Endothelial cell (in vitro differentiated cells): ENCODE measurements at regions not wholly inside any gene's neighbourhood (a gene's known extent, or its start where the extent isn't known, plus 50 kb on each side); places are given as distances from the start of the nearest gene placed in this dataset.

Source experiments
- DNase-seq: peaks from one replicate; pipeline ENCODE4 v3.0.0; 2021; ENCODE audit warnings: low spot score
- H3K27ac Mint-ChIP-seq: one replicate; pipeline ENCODE4 v1.8.0; 2021; ENCODE audit warnings: mixed read lengths, inconsistent platforms; ENCODE audit not compliant: unreplicated experiment
- H3K27me3 Mint-ChIP-seq: one replicate; pipeline ENCODE4 v1.8.0; 2021; ENCODE audit warnings: mild to moderate bottlenecking, moderate library complexity, mixed read lengths, inconsistent platforms; ENCODE audit not compliant: unreplicated experiment
- H3K36me3 Mint-ChIP-seq: one replicate; pipeline ENCODE4 v1.8.0; 2021; ENCODE audit warnings: mild to moderate bottlenecking, low read depth, mixed read lengths, inconsistent platforms; ENCODE audit not compliant: unreplicated experiment
- H3K4me1 Mint-ChIP-seq: one replicate; pipeline ENCODE4 v1.8.0; 2021; ENCODE audit warnings: mild to moderate bottlenecking, mixed read lengths, inconsistent platforms; ENCODE audit not compliant: unreplicated experiment
- H3K4me3 Mint-ChIP-seq: one replicate; pipeline ENCODE4 v1.8.0; 2021; ENCODE audit warnings: mild to moderate bottlenecking, mixed read lengths, inconsistent platforms; ENCODE audit not compliant: unreplicated experiment
- H3K9me3 Mint-ChIP-seq: one replicate; pipeline ENCODE4 v1.8.0; 2021; ENCODE audit warnings: mixed read lengths, inconsistent platforms; ENCODE audit not compliant: unreplicated experiment
- TF ChIP-seq, protein P1 (sequence below): fragments of 200-600 bp; sonication (generic); IDR thresholded peaks from one replicate; pipeline ENCODE4 v1.5.0; 2021; ENCODE audit warnings: antibody characterized with exemption; ENCODE audit not compliant: unreplicated experiment

DNA sequence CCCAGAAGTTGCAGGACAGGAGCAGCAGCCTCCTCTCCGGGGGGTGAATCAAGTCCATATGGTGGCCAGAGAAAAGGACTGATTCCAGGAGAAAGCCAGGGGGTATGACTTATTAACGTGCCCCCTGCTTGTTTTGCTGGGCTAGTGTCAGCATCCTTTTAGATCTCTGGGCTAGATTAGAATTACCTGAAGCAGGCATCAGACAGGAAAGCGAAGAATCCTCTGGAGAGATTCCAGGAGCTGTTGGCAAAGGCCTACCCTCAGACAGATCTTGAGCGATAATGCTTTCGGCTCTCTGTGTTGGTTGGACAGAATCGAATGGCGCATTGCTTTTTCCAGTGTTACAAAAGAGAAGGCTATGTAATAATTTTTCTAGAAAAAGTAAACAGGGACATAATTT lies 164.0 kb upstream of the GLI3 start:
- Mint-ChIP-seq H3K27me3 (no peaks in the 10 kb centered on the region), H3K4me3 (no peak overlapping the region), H3K4me1 (peaks cover 3% of the 10 kb centered on the region), H3K9me3 (no peaks in the 10 kb centered on the region), H3K36me3 (no peaks in the 10 kb centered on the region), H3K27ac (no peak overlapping the region)
- no peak for DNase-seq
- TF ChIP-seq, protein P1, sequence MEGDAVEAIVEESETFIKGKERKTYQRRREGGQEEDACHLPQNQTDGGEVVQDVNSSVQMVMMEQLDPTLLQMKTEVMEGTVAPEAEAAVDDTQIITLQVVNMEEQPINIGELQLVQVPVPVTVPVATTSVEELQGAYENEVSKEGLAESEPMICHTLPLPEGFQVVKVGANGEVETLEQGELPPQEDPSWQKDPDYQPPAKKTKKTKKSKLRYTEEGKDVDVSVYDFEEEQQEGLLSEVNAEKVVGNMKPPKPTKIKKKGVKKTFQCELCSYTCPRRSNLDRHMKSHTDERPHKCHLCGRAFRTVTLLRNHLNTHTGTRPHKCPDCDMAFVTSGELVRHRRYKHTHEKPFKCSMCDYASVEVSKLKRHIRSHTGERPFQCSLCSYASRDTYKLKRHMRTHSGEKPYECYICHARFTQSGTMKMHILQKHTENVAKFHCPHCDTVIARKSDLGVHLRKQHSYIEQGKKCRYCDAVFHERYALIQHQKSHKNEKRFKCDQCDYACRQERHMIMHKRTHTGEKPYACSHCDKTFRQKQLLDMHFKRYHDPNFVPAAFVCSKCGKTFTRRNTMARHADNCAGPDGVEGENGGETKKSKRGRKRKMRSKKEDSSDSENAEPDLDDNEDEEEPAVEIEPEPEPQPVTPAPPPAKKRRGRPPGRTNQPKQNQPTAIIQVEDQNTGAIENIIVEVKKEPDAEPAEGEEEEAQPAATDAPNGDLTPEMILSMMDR = no peak

DNA sequence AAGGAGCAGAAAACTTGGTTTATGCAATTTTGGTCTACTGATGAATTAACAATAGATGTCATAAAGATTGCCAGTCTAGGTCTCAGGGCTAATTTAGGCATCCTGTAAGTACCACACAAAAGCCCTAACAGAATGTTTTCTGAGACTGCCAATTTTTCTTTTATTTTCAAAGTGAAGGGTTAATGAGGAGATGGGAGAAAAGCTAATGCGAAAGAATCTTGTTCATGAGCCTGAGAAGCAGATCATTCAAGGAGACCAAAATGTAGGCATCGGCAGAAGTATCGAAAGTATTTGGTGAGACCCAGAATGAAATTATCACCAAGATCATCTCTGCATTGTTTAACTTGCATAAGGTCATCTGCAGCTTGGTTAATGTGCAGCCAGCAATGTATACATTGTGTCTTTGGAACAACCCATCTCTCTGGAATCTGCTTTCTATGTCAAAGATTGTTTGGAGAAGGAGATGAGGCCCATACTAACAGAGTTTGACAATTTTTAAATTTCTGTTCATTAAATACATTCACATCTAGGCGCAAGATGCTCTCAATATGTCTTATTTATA lies 163.3 kb upstream of the GLI3 start:
- H3K36me3 Mint-ChIP-seq = no peaks in the 10 kb centered on the region
- DNase-seq = no peak
- H3K9me3 Mint-ChIP-seq = no peaks in the 10 kb centered on the region

DNA sequence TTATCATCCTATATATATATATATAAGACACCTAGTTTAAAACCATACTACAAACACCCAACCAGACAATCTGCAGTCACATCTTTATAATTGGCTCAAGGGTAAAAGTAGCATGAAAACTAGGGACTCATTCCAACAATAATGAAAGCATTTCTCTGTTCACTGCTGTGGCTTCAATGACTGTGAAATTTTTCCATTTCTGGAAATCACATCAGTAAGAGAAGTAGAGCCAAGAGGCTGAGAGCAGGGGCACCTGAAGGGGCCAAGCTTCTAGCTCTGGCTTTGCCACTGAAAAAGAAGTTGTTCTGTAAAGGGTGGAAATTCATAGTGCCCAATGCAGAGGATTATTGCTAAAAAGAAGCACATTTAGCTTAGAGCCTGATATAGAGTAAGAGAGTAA lies 158.6 kb upstream of the GLI3 start:
- Mint-ChIP-seq H3K27me3 (no peaks in the 10 kb centered on the region), H3K4me3 (no peak overlapping the region), H3K4me1 (no peaks in the 10 kb centered on the region), H3K27ac (no peak overlapping the region), H3K9me3 (no peaks in the 10 kb centered on the region), H3K36me3 (no peaks in the 10 kb centered on the region)
- TF ChIP-seq, protein P1 = no peak
- DNase-seq = no peak

More for the DNA sequence above, 163.3 kb upstream of the GLI3 start:
- no peak overlapping the region for H3K27ac Mint-ChIP-seq
- H3K4me3 Mint-ChIP-seq = no peak overlapping the region
- no peaks in the 10 kb centered on the region for H3K4me1 Mint-ChIP-seq
- H3K27me3 Mint-ChIP-seq = no peaks in the 10 kb centered on the region
- TF ChIP-seq, protein P1 = no peak

DNA sequence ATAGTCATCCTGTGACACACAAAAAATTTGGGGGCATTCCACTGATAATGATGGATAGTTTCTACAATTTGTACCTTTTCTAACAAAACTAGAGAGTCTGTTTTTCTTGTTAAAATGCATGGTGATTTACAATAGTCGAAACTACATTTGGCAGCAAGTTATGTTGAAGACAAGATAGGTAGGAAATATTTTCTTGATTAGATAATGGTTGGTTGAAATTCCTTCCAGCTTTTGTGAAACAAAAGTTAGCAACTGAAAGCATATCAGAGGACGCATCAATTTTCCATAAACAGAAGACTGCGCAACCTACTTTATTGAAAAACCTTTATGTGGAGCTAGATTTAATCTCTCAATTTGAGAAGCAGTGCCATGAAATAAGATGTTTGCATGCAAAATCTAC lies 155.8 kb upstream of the GLI3 start:
- H3K4me1 Mint-ChIP-seq = no peaks in the 10 kb centered on the region
- H3K27ac Mint-ChIP-seq = no peak overlapping the region
- DNase-seq = no peak
- TF ChIP-seq, protein P1 = no peak
- H3K4me3 Mint-ChIP-seq = no peak overlapping the region
- no peaks in the 10 kb centered on the region for H3K36me3 Mint-ChIP-seq
- no peaks in the 10 kb centered on the region for H3K27me3 Mint-ChIP-seq
- H3K9me3 Mint-ChIP-seq = no peaks in the 10 kb centered on the region

DNA sequence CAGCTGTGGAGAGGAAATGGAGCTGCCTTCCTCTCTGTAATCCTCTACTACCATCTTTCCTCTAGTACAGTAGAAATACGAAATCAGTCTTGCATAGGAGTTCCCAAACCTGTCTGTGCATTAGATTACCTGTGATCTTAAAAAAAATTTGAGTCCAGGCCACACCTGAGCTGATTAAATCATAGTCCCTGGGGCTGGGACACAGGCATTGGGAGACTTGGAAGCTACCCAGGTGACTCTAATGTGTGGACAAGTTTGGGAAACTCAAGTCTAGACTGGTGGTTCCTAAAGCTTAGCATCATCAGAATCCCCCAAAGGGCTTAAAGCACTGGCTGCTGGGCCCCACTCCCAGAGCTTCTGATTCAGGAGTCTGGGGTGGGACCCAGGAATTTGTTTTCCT lies 152.7 kb upstream of the GLI3 start:
- Mint-ChIP-seq H3K9me3 (no peaks in the 10 kb centered on the region), H3K27me3 (peaks cover 2% of the 10 kb centered on the region), H3K4me3 (no peak overlapping the region), H3K4me1 (no peaks in the 10 kb centered on the region), H3K36me3 (no peaks in the 10 kb centered on the region), H3K27ac (no peak overlapping the region)
- TF ChIP-seq, protein P1 = no peak
- DNase-seq = no peak
